8988T (cell line): ENCODE measurements at regions not wholly inside any gene's neighbourhood (a gene's known extent, or its start where the extent isn't known, plus 50 kb on each side); places are given as distances from the start of the nearest gene placed in this dataset.

Experiments used
- DNase-seq: peaks from one replicate; pipeline ENCODE4 v3.0.0; 2011

DNA sequence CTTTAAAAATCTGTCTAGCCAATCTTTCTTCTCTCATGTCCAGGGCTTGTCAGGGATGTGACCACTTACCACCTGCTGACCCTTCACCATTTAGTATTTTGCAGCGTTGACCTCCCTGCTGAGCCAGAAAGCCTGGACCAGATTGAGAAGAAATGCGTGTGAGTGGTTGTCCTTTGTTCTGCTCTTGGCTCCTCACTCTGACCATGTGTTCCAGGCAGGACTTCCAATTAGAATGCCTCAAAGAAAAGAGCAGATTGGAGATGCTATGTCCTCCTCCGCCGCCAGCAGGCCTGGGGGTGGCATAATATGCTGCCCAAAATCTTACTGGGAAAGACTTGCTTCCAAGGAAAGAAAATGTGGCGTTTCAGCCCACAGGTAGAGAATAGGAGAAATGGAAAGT, 894.1 kb downstream of the SLC4A3 start:
- no peak for DNase-seq

DNA sequence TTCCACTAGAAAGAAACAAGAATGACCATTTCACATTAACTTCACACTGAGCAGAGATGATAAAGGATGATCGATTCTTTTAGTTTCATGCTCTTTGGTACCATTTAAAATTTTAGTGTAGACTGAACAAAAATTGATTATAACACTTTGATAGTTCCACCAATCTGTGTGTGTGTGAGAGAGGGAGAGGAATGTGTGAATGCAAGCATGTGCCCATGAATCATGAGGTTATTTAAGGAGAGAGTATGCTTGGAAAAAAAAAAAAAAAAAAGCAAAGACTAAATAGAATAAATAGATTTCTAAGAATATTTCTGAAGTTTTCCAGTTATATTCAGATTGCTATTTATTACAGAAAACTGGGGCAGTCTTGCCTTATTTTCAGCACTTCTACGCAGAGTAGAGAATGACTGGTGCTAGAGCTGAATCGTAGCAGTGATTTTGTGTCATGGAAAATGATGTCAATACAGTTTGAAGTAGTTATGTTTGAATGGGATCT, 900.8 kb downstream of the SLC4A3 start:
- DNase-seq = no peak

DNA sequence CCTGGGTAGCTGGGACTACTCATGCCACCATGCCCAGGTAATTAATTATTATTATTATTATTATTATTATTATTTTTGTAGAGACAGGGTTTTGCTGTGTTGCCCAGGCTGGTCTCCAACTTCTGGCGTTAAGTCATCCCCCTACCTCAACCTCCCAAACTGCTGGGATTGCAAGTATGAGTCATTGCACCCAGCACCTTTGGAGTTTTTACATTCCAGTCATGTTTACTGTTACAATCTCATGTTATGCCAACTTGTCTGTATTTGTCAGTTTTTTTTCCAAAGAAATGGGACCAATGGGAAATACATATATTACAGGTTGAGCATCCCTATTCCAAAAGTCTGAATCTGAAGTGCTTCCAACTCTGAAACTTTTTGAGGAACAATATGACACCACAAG, 903.8 kb downstream of the SLC4A3 start:
- no peak for DNase-seq

DNA sequence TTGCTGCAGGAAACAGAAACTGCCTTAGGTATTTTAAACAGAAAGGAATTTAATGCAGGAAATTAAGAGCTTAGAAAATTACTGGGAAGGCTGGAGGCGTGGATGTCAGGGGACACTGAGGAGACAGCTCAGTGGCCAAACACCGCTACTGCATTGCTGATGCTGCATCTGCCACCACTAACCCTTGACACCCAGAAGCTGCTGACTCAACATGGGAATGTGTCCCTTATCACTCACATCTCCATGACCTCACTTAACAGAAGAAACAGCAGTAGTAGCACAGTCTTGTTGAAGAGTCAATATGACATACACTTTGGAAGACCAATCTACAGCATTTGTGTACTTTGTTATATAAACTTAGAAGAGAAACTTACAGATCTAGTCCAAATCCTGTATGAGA, 906.1 kb downstream of the SLC4A3 start:
- peak; percentile 7 for DNase-seq

DNA sequence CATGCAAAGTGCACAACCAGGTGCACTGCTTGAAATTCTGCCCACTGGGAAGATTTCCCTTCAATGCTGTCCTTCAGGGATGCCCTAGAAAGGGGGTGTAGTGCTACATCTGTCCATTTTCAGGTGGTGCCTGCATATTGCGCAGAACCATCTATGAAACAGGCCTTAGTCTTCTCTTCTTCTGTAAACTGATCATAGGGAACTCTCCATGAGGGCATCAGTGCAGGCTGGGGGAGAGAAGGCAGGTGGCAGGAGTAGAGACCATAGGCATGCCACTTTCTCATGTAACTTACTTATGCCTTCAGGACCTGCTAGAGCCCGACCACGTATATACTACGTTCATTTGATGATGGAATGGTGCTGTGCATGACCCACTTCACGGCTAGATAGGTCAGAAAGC, 912.1 kb downstream of the SLC4A3 start:
- DNase-seq = no peak

DNA sequence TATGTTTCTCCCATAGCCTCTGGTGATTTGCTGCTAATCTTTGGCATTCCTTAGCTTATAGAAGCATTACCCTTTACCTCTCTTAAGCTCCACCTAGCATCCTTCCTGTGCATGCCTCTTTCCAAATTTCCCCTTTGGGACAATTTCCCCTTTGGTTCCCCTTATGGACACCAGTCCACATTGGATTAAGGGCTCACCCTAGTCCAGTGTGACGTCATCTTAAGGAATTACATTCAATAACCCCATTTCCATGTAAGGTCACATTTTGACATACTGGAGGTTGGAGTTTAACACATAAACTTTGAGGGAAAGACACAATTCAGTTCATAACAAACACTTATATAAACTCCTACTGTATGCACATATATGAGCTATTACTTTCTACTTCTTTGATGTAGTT, 916.6 kb downstream of the SLC4A3 start:
- DNase-seq = no peak

DNA sequence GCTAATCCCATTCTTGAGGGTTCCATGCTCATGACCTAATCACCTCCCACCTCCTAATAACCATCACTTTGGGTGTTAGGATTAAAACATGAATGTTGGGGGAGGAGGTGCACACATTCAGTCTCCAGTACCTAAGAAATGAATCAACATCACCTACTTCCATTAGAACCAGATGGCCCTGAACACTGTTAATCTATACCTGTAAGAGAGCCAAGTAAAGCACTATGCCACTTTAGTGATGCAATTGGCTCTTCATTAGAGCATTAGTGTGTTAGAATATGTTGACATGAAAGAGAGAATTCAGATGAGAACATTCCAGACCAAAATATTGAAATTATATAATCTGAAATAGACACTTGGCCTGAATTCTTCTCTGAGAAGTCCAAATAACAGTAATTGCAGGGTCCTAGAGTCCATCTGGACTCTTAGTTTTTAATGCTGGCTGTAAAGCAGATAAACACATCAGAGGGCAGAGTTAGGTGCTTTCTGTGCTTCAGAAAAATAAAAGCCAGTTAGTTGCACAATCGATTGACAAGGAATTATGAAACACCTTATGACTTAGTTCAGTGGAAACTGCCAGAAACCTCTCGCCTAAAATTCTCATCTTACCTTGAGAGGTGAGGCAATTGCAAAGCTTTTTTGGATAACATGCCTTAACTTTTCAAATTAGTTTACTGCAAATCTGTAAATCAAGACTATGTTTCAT, 923.7 kb downstream of the SLC4A3 start:
- no peak for DNase-seq

DNA sequence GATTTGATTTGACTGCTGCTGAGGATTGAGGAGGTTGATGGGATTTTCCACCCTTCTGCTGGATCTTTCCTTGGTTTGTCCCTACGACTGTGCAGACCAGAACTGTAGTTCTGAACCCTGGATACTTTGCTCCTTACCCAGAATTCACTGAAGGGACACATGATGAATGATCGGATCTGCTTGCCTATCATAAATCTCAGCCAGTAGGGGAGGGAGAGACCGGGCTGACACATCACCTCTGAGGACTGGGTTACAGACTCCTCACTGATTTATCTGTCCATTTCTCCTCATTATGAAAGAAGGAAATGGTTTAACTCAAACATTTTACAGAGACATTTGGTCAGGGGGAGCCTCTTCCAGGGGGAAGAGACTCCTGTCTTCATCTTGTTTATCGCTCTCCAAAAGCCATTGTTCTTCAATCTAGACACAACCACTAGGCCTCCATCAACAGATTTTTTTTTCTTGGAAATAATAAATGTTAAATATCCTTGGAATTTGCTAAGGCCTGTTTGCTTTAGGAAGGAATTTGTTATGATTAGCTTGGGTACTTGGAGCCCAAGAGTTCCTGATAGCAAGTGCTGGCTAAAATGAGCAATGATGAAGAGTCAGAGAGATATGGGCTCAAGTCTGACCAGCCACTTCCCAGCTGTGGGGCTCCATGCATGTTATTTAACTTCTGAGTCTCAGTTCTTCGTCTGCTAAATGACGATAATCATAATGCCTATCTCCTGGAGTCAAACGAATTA, 925.5 kb downstream of the SLC4A3 start:
- DNase-seq = no peak

DNA sequence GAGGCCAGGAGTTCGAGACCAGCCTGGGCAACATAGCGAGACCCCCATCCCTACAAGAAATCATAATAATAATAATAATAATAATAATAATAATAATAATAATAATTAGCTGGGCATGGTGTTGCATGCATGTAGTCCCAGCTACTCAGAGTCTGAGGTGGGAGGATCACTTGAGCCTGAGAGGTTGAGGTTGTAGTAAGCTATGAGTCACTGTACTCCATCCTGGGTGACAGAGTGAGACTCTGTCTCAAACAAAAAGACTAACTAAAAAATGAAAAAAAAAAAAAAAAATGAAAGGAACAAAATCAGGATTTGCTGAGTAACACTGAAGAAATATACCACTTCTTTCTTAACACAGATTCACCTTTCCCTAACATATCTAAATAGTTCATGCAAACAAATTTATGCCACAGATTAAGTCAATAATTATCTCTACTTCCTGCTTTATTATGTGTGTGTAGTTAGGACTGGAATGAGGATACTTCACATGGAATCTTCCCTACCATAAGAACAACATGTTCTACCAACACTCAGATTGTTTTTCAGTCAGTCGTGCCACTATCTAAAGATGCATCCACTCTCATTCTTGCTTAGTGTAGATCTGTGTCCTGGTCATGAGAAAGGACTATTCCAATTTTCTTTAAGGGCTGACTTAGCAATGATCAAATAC, 928.7 kb downstream of the SLC4A3 start:
- DNase-seq = no peak

DNA sequence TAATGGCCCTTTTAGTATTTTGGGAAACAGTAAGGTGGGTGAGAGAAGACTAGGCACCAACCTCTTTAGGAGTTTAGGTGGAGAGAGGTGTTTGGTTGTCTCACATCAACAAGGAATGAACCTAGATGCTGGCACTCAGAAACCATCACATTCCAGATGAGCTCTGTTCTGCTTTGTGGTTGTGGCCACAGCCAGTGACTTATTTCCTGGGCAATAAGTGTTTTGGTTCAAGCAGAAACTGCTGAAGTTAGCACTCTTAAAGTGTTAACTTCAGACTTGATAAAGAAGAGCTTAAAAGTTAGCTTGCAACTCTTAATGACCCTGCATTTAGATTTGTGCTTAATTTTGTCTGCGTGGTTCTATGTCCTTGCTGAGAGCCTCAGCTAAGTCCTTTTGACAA, 929.2 kb downstream of the SLC4A3 start:
- no peak for DNase-seq

DNA sequence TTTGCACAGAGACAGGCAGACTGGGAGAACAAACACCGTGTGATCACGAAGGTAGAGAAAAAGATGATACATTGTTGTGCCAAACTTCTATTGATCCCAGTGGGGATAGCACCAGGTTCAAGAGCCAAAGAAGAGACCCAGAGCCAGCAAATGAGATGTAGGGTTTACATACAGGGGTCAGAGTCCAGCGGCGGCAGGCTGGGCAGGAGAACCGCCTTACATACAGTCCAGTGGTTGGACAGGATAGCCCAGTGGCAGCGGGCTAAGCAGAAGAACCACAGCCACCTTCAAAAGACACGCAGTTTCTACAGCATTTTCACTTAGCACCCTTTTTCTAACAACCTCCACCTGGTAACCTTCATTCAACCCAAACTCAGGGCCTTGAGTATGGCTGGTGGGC, 932.8 kb downstream of the SLC4A3 start:
- DNase-seq = no peak

DNA sequence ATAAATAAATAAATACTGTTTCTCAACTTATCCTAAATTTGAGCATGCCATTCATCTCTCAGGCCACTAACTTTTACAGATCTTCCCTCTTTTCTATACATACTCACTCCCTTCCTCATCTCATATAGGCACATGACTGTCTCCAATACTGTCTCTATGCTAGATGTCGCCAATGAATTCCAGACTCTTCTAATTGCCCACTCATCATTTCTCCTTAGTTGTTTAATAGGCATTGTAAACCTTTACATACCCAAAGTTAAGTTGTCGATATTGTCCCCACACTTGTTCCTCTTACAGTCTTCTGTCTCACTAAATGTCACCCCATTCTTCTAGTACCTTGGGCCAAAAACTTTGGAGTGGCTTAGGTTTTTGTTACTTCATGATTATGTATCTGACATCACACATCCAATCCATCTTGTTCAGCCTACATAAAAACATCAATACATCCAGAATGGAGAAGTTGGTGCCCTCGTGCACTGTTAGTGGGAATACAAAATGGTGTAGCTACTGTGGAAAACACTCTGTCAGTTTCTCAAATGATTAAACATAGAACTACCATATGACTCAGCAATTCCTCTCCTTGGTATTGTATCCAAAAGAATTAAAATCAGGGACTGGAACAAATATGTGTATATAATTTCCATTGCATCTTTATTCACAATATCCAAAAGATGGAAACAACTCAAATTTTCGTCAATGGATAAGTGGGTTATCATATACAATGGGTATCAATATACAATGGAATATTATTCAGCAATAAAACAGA, 935.1 kb downstream of the SLC4A3 start:
- no peak for DNase-seq

DNA sequence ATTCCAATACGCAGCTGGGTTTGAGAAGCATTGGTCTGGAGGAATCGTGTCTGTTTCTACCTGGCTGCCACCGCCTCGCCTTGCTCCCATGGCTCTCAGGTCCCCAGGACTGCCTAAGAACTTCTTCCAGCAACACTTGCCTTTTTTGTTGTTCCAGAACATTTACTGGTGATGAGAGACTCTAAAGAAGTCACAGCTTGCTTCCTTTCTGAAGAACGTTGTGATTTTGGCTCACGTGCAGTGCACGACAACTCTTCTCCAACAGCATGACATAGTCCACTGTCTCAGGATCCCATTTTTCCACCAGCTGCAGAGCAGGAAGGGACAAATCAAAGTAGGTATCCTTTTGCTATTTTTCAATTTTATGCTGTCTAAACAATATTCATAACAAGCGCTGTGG, 940.9 kb downstream of the SLC4A3 start:
- DNase-seq = no peak

DNA sequence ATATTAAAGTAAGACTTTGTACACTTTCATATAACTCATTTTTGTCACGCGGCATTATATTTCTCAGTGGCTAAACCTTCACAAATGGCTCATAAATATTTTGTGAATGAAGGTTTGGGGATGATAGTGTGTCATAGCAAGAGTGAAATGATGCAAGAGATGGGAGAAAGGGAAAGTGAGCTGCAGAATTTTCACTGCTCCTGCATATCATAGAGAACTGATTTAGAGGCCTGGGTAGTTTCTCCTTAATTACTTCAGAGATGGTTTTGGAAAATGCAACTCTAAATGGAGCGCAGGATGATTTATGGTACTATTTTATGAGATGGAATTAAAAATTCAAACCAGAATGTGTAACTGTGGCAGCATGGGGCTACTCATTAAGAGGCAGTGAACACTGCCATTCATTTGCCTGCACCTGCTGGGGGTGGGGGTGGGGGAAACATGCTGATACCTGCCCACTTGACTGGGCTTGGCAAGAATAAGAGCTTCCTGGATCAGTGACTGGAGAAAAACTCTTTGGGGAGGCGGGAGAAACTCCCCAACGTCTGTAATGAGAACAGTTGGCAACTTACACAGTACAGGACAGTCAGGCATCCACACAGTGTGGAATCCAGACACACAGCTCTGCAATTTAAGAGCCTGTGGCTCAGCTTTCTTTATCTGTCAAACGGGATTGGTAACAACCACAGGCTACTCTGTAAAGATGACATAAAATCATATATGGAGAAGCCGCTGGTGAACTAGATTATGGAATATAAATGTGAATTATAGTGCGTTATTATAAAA, 941.9 kb downstream of the SLC4A3 start:
- DNase-seq = no peak

DNA sequence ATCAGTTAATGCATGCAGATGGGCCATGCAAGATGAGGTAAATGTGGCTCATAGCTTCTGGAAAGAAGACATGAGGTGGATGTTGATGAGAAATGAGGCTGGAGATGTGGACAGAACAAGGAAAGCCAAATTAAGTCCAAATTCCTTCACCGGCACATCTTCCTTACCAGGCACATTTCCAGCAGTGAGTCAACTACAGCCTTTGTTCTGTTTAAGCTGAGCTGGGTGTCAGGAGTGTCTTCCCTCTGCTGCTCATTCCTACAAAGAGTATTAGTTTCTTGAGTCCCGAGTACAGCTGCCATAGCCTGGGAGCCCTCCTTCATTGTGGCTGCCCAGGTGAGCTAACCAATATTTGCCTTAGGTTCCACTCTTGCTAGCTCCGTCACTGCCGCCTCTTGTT, 945.0 kb downstream of the SLC4A3 start:
- no peak for DNase-seq

DNA sequence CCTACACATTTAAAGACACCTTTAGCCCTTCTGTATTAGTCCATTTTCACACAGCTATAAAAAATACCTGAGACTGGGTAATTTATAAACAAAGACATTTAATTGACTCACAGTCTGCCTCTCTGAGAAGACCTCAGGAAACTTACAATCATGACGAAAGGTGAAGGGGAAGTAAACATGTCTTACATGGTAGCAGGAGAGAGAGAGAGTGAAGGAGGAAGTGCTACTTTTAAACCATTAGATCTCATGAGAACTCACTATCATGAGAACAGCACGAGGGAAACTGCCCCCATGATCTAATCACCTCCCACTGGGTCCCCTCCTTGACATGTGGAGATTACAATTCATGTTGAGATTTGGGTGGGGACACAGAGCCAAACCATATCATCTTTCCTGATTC, 946.6 kb downstream of the SLC4A3 start:
- no peak for DNase-seq

DNA sequence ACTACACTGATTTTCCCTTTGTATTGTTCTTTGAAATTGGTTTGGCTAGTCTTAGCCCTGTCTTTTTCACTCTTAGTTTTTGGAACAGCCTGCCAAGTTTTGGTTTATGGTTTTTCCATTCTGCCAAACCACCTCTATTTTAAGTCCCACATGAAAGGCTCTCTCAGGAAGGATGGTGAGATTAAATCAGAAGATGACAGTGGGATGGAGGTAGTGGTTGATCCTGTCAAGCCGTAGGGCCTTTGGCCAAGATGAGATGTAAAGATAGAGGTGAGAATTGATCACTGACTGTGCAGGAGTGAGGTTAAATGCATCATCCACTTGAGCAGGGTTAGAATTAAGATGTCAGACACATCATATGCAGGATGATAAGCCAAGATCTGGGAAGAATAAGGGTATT, 948.5 kb downstream of the SLC4A3 start:
- DNase-seq = no peak

DNA sequence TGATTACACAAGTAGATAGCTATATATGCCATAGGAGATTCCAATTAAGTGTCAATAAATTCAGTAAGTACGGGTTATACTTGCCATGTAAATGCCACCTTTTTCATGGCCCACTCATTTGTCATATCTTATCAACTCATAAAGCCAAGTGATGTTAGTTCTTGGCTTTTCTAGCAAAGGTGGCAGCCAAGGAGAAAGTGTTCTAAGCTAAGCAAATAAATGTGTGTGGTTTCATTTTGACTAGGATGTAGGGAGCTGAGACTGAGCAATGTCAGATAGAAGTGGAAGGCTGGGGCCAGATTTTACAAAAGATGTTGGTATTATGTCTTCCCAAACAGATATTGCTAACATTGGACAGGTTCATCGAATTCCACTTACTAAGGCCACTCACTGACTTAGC, 952.0 kb downstream of the SLC4A3 start:
- DNase-seq = no peak

DNA sequence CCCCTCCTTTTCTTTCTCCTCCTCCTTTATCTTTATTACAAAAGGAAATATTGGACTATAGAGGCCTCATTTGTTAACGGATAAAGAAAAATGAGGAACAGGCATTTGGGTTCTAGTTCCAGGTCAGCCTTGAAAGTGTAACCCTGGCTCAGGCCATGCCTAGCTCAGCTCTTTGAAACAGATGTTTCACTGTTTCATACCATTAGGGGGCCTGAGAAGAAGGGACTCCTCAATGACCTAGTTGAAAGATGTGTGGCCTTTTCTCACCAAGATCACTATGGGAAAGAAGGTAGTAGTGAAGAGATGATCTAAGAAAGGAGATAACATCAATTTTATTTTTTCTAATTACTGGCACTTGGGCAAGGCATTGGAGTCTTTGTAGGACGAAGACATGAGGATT, 952.7 kb downstream of the SLC4A3 start:
- no peak for DNase-seq

DNA sequence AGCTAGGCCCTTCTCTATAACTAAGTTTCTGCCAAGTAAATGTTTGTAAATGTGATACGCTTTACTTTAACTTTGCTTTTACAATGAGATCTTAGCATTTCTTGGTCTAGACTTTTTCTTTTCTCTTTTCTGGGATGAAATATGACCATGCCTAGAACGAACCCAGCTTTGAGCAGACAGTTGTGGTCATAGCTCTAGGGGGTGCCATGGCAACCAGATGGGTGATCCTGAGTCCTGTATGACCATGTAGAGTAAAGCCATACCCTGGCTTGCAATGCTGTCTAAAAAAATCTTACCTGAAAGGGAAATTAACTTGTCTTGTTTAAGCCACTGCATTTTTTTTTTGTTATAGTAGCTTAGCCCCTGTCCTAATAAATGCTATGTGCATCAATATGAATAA, 956.3 kb downstream of the SLC4A3 start:
- no peak for DNase-seq

DNA sequence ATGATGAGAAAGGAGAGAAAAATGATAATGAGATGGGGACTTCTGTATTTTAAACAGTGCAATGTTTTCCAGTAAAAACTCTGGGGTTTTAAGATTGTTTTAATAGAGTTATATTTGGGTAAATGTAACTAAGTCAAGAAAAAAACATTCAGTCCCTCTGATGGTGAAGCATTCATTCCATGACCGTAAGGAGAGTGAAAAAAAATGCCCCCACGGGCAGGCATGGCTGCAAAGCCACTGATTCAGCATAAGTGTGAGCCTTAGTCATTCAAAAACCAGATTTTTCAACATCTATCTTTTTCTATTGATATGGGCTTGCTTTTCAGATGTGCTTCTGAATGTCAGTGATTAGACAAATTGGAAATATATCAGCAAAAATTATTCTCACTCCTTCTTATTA, 957.8 kb downstream of the SLC4A3 start:
- DNase-seq = no peak

DNA sequence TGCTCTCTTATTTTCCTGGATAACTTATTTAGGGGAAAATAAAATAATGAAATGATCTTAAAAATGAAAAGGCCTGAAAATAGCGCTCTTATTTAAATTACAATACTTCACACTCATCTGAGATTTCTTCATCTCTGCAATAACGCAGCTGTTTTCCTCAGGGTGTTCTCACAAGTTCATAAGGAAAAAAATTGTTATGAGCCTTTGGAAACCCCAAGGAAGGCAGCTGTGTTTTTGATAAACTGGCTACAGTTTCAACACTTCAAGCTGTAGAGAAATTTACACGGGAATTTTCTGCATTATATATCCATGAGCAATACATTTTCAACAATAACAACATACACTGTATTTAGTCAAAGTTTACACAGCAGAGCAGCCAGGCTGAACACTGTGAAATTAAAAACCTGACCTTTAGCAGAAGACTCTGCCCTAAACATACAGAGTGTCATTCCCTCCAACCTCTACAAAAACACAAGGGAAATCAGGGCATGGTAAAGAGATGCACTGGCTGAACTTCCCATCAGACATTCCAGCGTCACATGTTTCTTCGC, 959.6 kb downstream of the SLC4A3 start:
- DNase-seq = no peak
